Smooth muscle cell (in vitro differentiated cells): ENCODE measurements at regions not wholly inside any gene's neighbourhood (a gene's known extent, or its start where the extent isn't known, plus 50 kb on each side); places are given as distances from the start of the nearest gene placed in this dataset.

Source experiments
- DNase-seq: peaks from one replicate; lab custom pipeline; 2025; ENCODE audit not compliant: unreplicated experiment; lab: John Stamatoyannopoulos, UW
- H2AFZ ChIP-seq: fragments of 200-600 bp; sonication (generic); 2 replicates; pipeline ENCODE4 v1.6.0; 2016; ENCODE audit warnings: antibody characterized with exemption, low read depth, mild to moderate bottlenecking
- H3F3A ChIP-seq: fragments of 200-600 bp; sonication (generic); 2 replicates; pipeline ENCODE4 v1.6.0; 2017; ENCODE audit warnings: antibody characterized with exemption, low read depth
- H3K27ac ChIP-seq: fragments of 200-600 bp; sonication (generic); 2 replicates; pipeline ENCODE4 v1.5.1; 2016; ENCODE audit warnings: low read depth, mild to moderate bottlenecking
- H3K27me3 ChIP-seq: fragments of 200-600 bp; sonication (generic); 2 replicates; pipeline ENCODE4 v1.6.1; 2016; ENCODE audit warnings: low read depth, mild to moderate bottlenecking
- H3K36me3 ChIP-seq: fragments of 200-600 bp; sonication (generic); 2 replicates; pipeline ENCODE4 v1.5.1; 2016; ENCODE audit warnings: low read depth
- H3K4me1 ChIP-seq: fragments of 200-600 bp; sonication (generic); 2 replicates; pipeline ENCODE4 v1.5.1; 2016; ENCODE audit warnings: low read depth
- H3K4me2 ChIP-seq: fragments of 200-600 bp; sonication (generic); 2 replicates; pipeline ENCODE4 v1.6.0; 2016; ENCODE audit warnings: mild to moderate bottlenecking
- H3K4me3 ChIP-seq: fragments of 200-600 bp; sonication (generic); 2 replicates; pipeline ENCODE4 v1.5.1; 2016; ENCODE audit warnings: mild to moderate bottlenecking
- H3K79me2 ChIP-seq: fragments of 200-600 bp; sonication (generic); 2 replicates; pipeline ENCODE4 v1.6.0; 2016; ENCODE audit warnings: low read depth, mild to moderate bottlenecking
- H3K9ac ChIP-seq: fragments of 200-600 bp; sonication (generic); 2 replicates; pipeline ENCODE4 v1.6.0; 2016; ENCODE audit warnings: low read depth
- H3K9me3 ChIP-seq: fragments of 200-600 bp; sonication (generic); replicated peaks from 2 replicates; pipeline ENCODE4 v1.5.1; 2016; ENCODE audit warnings: low read depth
- H4K20me1 ChIP-seq: fragments of 200-600 bp; sonication (generic); 2 replicates; pipeline ENCODE4 v1.6.0; 2016; ENCODE audit warnings: low read depth
- CTCF ChIP-seq: fragments of 200-600 bp; sonication (generic); IDR thresholded peaks from 2 replicates; pipeline ENCODE4 v1.5.1; 2017; ENCODE audit warnings: borderline replicate concordance, mild to moderate bottlenecking, antibody characterized with exemption; ENCODE audit not compliant: insufficient read depth, poor library complexity, severe bottlenecking
- WGBS: methylation state at CpG from one replicate; pipeline ENCODE4 v1.1.7; 2016; ENCODE audit warnings: low lambda C conversion rate; 5-methylcytosine and 5-hydroxymethylcytosine counted together

- Histone ChIP-seq H3F3A (no peaks in the 10 kb centered on the region), H3K36me3 (no peaks in the 10 kb centered on the region), H3K27ac (no peak overlapping the region), H3K27me3 (no peaks in the 10 kb centered on the region), H3K4me1 (no peaks in the 10 kb centered on the region), H3K4me3 (no peak overlapping the region), H3K79me2 (no peaks in the 10 kb centered on the region), H3K4me2 (no peak overlapping the region), H4K20me1 (no peaks in the 10 kb centered on the region), H2AFZ (no peak overlapping the region), H3K9ac (no peak overlapping the region), H3K9me3 (no peaks in the 10 kb centered on the region)
- DNase-seq: no peak
- no peak for TF ChIP-seq CTCF
Observed at GRCh38 chr4:100827756-100828155, 309.9 kb upstream of the EMCN start.

GRCh38 chr4:100826808-100827548, 309.2 kb upstream of the EMCN start:
- no peak for TF ChIP-seq CTCF
- H3K9me3 ChIP-seq: no peaks in the 10 kb centered on the region
- H3K27ac ChIP-seq: no peak overlapping the region
- H3K4me2 ChIP-seq: no peak overlapping the region
- H3K79me2 ChIP-seq: no peaks in the 10 kb centered on the region
- WGBS: 83% methylated on average over 7 of the region's 7 CpGs
- no peak overlapping the region for H3K4me3 ChIP-seq
- no peaks in the 10 kb centered on the region for H3K27me3 ChIP-seq
- H4K20me1 ChIP-seq: no peaks in the 10 kb centered on the region
- no peaks in the 10 kb centered on the region for H3K36me3 ChIP-seq
- H3F3A ChIP-seq: no peaks in the 10 kb centered on the region
- H3K4me1 ChIP-seq: no peaks in the 10 kb centered on the region
- no peak overlapping the region for H2AFZ ChIP-seq
- no peak for DNase-seq
- H3K9ac ChIP-seq: no peak overlapping the region

- no peak overlapping the region for H3K4me3 ChIP-seq
- no peaks in the 10 kb centered on the region for H3K79me2 ChIP-seq
- H3F3A ChIP-seq: no peaks in the 10 kb centered on the region
- H4K20me1 ChIP-seq: no peaks in the 10 kb centered on the region
- no peaks in the 10 kb centered on the region for H3K36me3 ChIP-seq
- no peak for TF ChIP-seq CTCF
- no peak for DNase-seq
- no peaks in the 10 kb centered on the region for H3K4me1 ChIP-seq
- H3K4me2 ChIP-seq: no peak overlapping the region
- no peaks in the 10 kb centered on the region for H3K27me3 ChIP-seq
- no peak overlapping the region for H2AFZ ChIP-seq
- H3K9ac ChIP-seq: no peak overlapping the region
- no peaks in the 10 kb centered on the region for H3K9me3 ChIP-seq
- no peak overlapping the region for H3K27ac ChIP-seq
Observed at GRCh38 chr4:100826067-100826466, 308.2 kb upstream of the EMCN start.

- H3K9ac ChIP-seq: no peak overlapping the region
- no peak for TF ChIP-seq CTCF
- no peaks in the 10 kb centered on the region for H3K27me3 ChIP-seq
- H3K79me2 ChIP-seq: no peaks in the 10 kb centered on the region
- H3K4me3 ChIP-seq: no peak overlapping the region
- H4K20me1 ChIP-seq: no peaks in the 10 kb centered on the region
- no peak overlapping the region for H3K27ac ChIP-seq
- H3K36me3 ChIP-seq: no peaks in the 10 kb centered on the region
- no peaks in the 10 kb centered on the region for H3K9me3 ChIP-seq
- H3K4me1 ChIP-seq: no peaks in the 10 kb centered on the region
- no peak for DNase-seq
- no peak overlapping the region for H2AFZ ChIP-seq
- no peak overlapping the region for H3K4me2 ChIP-seq
- no peaks in the 10 kb centered on the region for H3F3A ChIP-seq
Observed at GRCh38 chr4:100823993-100824323, 306.1 kb upstream of the EMCN start.
